ENCODE measurements at regions not wholly inside any gene's neighbourhood (a gene's known extent, or its start where the extent isn't known, plus 50 kb on each side); places are given as distances from the start of the nearest gene placed in this dataset.

GRCh38 chr10:21315645-21316220, 209.7 kb downstream of the SKIDA1 start:
- DNase-seq: no peak

GRCh38 chr10:21314906-21315644, 210.4 kb downstream of the SKIDA1 start:
- DNase-seq: no peak

- DNase-seq: no peak
Measured at GRCh38 chr10:21314111-21314626, 211.3 kb downstream of the SKIDA1 start.

GRCh38 chr10:21313691-21314090, 211.8 kb downstream of the SKIDA1 start:
- no peak for DNase-seq

- DNase-seq: no peak
Measured at GRCh38 chr10:21311426-21311825, 214.1 kb downstream of the SKIDA1 start.

- DNase-seq: no peak
Measured at GRCh38 chr10:21309427-21309826, 216.1 kb downstream of the SKIDA1 start.

GRCh38 chr10:21308946-21309345, 216.5 kb downstream of the SKIDA1 start:
- DNase-seq: no peak

GRCh38 chr10:21308018-21308417, 217.5 kb downstream of the SKIDA1 start:
- no peak for DNase-seq

- DNase-seq: no peak
Measured at GRCh38 chr10:21304608-21305007, 220.9 kb downstream of the SKIDA1 start.

GRCh38 chr10:21304198-21304597, 221.3 kb downstream of the SKIDA1 start:
- DNase-seq: no peak

- DNase-seq: no peak
Measured at GRCh38 chr10:21300551-21300950, 224.9 kb downstream of the SKIDA1 start.

- DNase-seq: no peak
Measured at GRCh38 chr10:21299330-21299729, 226.2 kb downstream of the SKIDA1 start.

- no peak for DNase-seq
Measured at GRCh38 chr10:21298701-21299100, 226.8 kb downstream of the SKIDA1 start.

GRCh38 chr10:21297603-21298383, 227.7 kb downstream of the SKIDA1 start:
- no peak for DNase-seq

- no peak for DNase-seq
Measured at GRCh38 chr10:21296575-21297355, 228.7 kb downstream of the SKIDA1 start.

- DNase-seq: no peak
Measured at GRCh38 chr10:21293518-21294356, 231.7 kb downstream of the SKIDA1 start.

- no peak for DNase-seq
Measured at GRCh38 chr10:21292763-21293517, 232.5 kb downstream of the SKIDA1 start.

GRCh38 chr10:21290499-21291160, 234.9 kb downstream of the SKIDA1 start:
- no peak for DNase-seq

- DNase-seq: no peak
Measured at GRCh38 chr10:21289961-21290360, 235.5 kb downstream of the SKIDA1 start.

- DNase-seq: no peak
Measured at GRCh38 chr10:21289271-21289670, 236.2 kb downstream of the SKIDA1 start.
